SIG-M5 (cell line): ENCODE measurements at regions not wholly inside any gene's neighbourhood (a gene's known extent, or its start where the extent isn't known, plus 50 kb on each side); places are given as distances from the start of the nearest gene placed in this dataset.
"Not testable (repeated sequence)": the region's sequence is repeated elsewhere in the genome, so short reads cannot be mapped to it uniquely, and the experiment has no call there.

Source experiments
- DNase-seq: peaks from one replicate; lab custom pipeline; 2025; lab: John Stamatoyannopoulos, UW

- DNase-seq = not testable (repeated sequence)
Measured at GRCh38 chr17:77290759-77291558, 150.2 kb downstream of the SEC14L1 start.

GRCh38 chr17:77291591-77292386 is 151.0 kb downstream of the SEC14L1 start:
- no peak for DNase-seq

- no peak for DNase-seq
Measured at GRCh38 chr17:77294761-77295160, 154.0 kb downstream of the SEC14L1 start.

GRCh38 chr17:77295241-77295853 is 154.6 kb downstream of the SEC14L1 start:
- no peak for DNase-seq

GRCh38 chr17:77296769-77297409 is 156.1 kb downstream of the SEC14L1 start:
- no peak for DNase-seq

GRCh38 chr17:77297693-77298666 is 157.2 kb downstream of the SEC14L1 start:
- DNase-seq = no peak

GRCh38 chr17:77298811-77299210 is 158.0 kb downstream of the SEC14L1 start:
- DNase-seq = no peak

GRCh38 chr17:77299256-77300015 is 158.7 kb downstream of the SEC14L1 start:
- no peak for DNase-seq

- DNase-seq = no peak
Measured at GRCh38 chr17:77300016-77300686, 159.4 kb downstream of the SEC14L1 start.

GRCh38 chr17:77301694-77302266 is 161.0 kb downstream of the SEC14L1 start:
- DNase-seq = no peak

- DNase-seq = no peak
Measured at GRCh38 chr17:77302682-77303081, 161.9 kb downstream of the SEC14L1 start.

- DNase-seq = no peak
Measured at GRCh38 chr17:77303620-77304019, 162.9 kb downstream of the SEC14L1 start.

GRCh38 chr17:77304051-77304745 is 163.4 kb downstream of the SEC14L1 start:
- no peak for DNase-seq

GRCh38 chr17:77304746-77305473 is 164.1 kb downstream of the SEC14L1 start:
- DNase-seq = no peak

- no peak for DNase-seq
Measured at GRCh38 chr17:77306048-77306789, 165.4 kb downstream of the SEC14L1 start.

GRCh38 chr17:77306790-77307478 is 166.2 kb downstream of the SEC14L1 start:
- DNase-seq = no peak
